Adrenal gland (tissue), 9 donors: ENCODE measurements at regions not wholly inside any gene's neighbourhood (a gene's known extent, or its start where the extent isn't known, plus 50 kb on each side); places are given as distances from the start of the nearest gene placed in this dataset.

Experiments used
- DNase-seq, 7 donors: peaks; one replicate each; pipeline ENCODE4 v3.0.0-alpha.2; 2019 to 2020
- H3K27ac ChIP-seq, 5 donors: fragments of 200-600 bp; sonication (generic) in 4 of 5; 1 replicate in 3 of 5; 2 replicates in 2 of 5; pipeline versions ENCODE4 v1.5.1 to v1.8.0; 2016 to 2020; ENCODE audit warnings: mild to moderate bottlenecking in 1 of 5
- H3K27me3 ChIP-seq: fragments of 200-600 bp; 2 replicates; pipeline ENCODE4 v1.8.0; 2021
- H3K36me3 ChIP-seq, 2 donors: fragments of 200-600 bp; replicated peaks in 1 of 2; 1 replicate in 1 of 2; 2 replicates in 1 of 2; pipeline versions ENCODE4 v1.5.1 to v1.8.0; 2018 to 2022
- H3K4me1 ChIP-seq, 2 donors: fragments of 200-600 bp; replicated peaks in 1 of 2; 1 replicate in 1 of 2; 2 replicates in 1 of 2; pipeline versions ENCODE4 v1.5.1 to v1.8.0; 2018 to 2021
- H3K4me3 ChIP-seq, 4 donors: fragments of 200-600 bp; sonication (generic) in 3 of 4; one replicate each; pipeline ENCODE4 v1.5.1; 2016 to 2018
- H3K9me3 ChIP-seq, 3 donors: fragments of 200-600 bp; sonication (generic) in 1 of 3; replicated peaks in 1 of 3; 1 replicate in 2 of 3; 2 replicates in 1 of 3; pipeline versions ENCODE4 v1.5.1 to v1.8.0; 2016 to 2021
- CTCF ChIP-seq, 6 experiments: fragments of 450-650 bp in 4 of 6; fragments of 200-600 bp in 2 of 6; sonication (generic) in 1 of 6; IDR thresholded peaks; 1 replicate in 5 of 6; 2 replicates in 1 of 6; pipeline versions ENCODE4 v1.5.1 to v1.8.0; 2016 to 2021; ENCODE audit warnings: antibody characterized with exemption in 6 of 6, mild to moderate bottlenecking in 2 of 6, moderate library complexity in 1 of 6
- POLR2A ChIP-seq, 2 donors: fragments of 450-650 bp; IDR thresholded peaks; one replicate each; pipeline ENCODE4 v1.6.1; 2017; ENCODE audit warnings: antibody characterized with exemption in 2 of 2, mild to moderate bottlenecking in 2 of 2, moderate library complexity in 1 of 2
- WGBS, 4 donors: extraction: QIAGEN DNeasy Blood & Tissue Kit in 2 of 4; methylation state at CpG; one replicate each; pipeline versions ENCODE4 v1.1.5 to v1.1.7; 2013 to 2017; 5-methylcytosine and 5-hydroxymethylcytosine counted together
- intact Hi-C, 2 donors: fragments of 100-400 bp; cut with DNase I; formaldehyde crosslinking; loops; one replicate each; pipeline versions ENCODE4 v1.14.1 to v1.15.0; 2022 to 2023
- donor health status: healthy with polysubstance abuse.
- donor health status: Bipolar disorder and iron deficiency.
- donor health status: DM: yes; HTN: yes; CAD: no.
- donor health status: DM: no; HTN: no; CAD: no.
- donor health status: DM: no; HTN: no; CAD: no.

- H3K4me1 ChIP-seq: no peaks in the 10 kb centered on the region
- DNase-seq: no peak
- no peaks in the 10 kb centered on the region for H3K27me3 ChIP-seq
- H3K4me3 ChIP-seq: no peak overlapping the region
- WGBS, 4 donors: 67 to 73% (median 67%) methylated on average over 3 of the region's 3 CpGs
- H3K27ac ChIP-seq: no peak overlapping the region
- H3K9me3 ChIP-seq: no peaks in the 10 kb centered on the region
- intact Hi-C loops: no loop called here
- no peaks in the 10 kb centered on the region for H3K36me3 ChIP-seq
- TF ChIP-seq POLR2A (IDR thresholded peaks at IDR 0.05): no peak
- TF ChIP-seq CTCF (IDR thresholded peaks at IDR 0.05): no peak
These were observed 112.1 kb upstream of the PIK3C3 start for GRCh38 chr18:41842886-41843285.

- TF ChIP-seq CTCF (IDR thresholded peaks at IDR 0.05) (no peak), POLR2A (IDR thresholded peaks at IDR 0.05) (no peak)
- no peaks in the 10 kb centered on the region for H3K4me1 ChIP-seq
- no peak overlapping the region for H3K4me3 ChIP-seq
- H3K27ac ChIP-seq: no peak overlapping the region
- H3K9me3 ChIP-seq: no peaks in the 10 kb centered on the region
- H3K36me3 ChIP-seq: no peaks in the 10 kb centered on the region
- H3K27me3 ChIP-seq: no peaks in the 10 kb centered on the region
- WGBS, 4 donors: 48 to 53% (median 50%) methylated on average over 10 of the region's 10 CpGs
- no peak for DNase-seq
- intact Hi-C loops: no loop called here
These were observed 125.2 kb upstream of the PIK3C3 start for GRCh38 chr18:41829647-41830516.

GRCh38 chr18:41828137-41828536, 126.9 kb upstream of the PIK3C3 start:
- Histone ChIP-seq H3K27ac (no peak overlapping the region), H3K27me3 (no peaks in the 10 kb centered on the region), H3K4me3 (no peak overlapping the region), H3K4me1 (no peaks in the 10 kb centered on the region), H3K36me3 (no peaks in the 10 kb centered on the region), H3K9me3 (no peaks in the 10 kb centered on the region)
- DNase-seq: no peak
- intact Hi-C loops: no loop called here
- WGBS, 4 donors: 38 to 43% (median 39%) methylated on average over 2 of the region's 2 CpGs
- TF ChIP-seq POLR2A (IDR thresholded peaks at IDR 0.05) (no peak), CTCF (IDR thresholded peaks at IDR 0.05) (no peak)

- TF ChIP-seq CTCF (IDR thresholded peaks at IDR 0.05): no peak
- TF ChIP-seq POLR2A (IDR thresholded peaks at IDR 0.05): no peak
- no peaks in the 10 kb centered on the region for H3K9me3 ChIP-seq
- intact Hi-C loops: no loop called here
- WGBS, 4 donors: 60 to 88% (median 83%) methylated on average over 3 of the region's 3 CpGs
- no peaks in the 10 kb centered on the region for H3K27me3 ChIP-seq
- DNase-seq: no peak
- H3K4me3 ChIP-seq: no peak overlapping the region
- no peaks in the 10 kb centered on the region for H3K36me3 ChIP-seq
- H3K27ac ChIP-seq: no peak overlapping the region
- H3K4me1 ChIP-seq: no peaks in the 10 kb centered on the region
These were observed 134.2 kb upstream of the PIK3C3 start for GRCh38 chr18:41820784-41821183.
